Panc1 (cell line): ENCODE measurements at regions not wholly inside any gene's neighbourhood (a gene's known extent, or its start where the extent isn't known, plus 50 kb on each side); places are given as distances from the start of the nearest gene placed in this dataset.

Source experiments
- ATAC-seq: fragments of 200-7000 bp; cut with Tn5 transposase; 2 replicates; pipeline ENCODE4 v1.9.1; 2020; ENCODE audit warnings: mild to moderate bottlenecking, moderate library complexity
- BruUV-seq: library from RNA; stranded (reverse); fragments of 400-500 nt; replicated peaks from 2 replicates; lab custom pipeline; 2021; lab: Mats Ljungman, UMichigan
- CTCF ChIA-PET: fragments of 300-600 bp; sonication (Branson Sonifier 250); formaldehyde crosslinking; loops from one replicate; lab custom pipeline; 2022; ENCODE audit warnings: antibody characterized with exemption; lab: Charles Lee
- POLR2A ChIA-PET: fragments of 300-600 bp; sonication (Branson Sonifier 250); formaldehyde crosslinking; loops from one replicate; lab custom pipeline; 2022; ENCODE audit warnings: antibody characterized with exemption; lab: Charles Lee
- DNase-seq: peaks from one replicate; pipeline ENCODE4 v3.0.0-alpha.2; 2010; ENCODE audit warnings: low read depth, low spot score
- H3K27ac ChIP-seq: 2 replicates; pipeline ENCODE4 v1.5.1; 2011; ENCODE audit warnings: mild to moderate bottlenecking, low read length, inconsistent platforms
- H3K27me3 ChIP-seq: fragments of 200-500 bp; sonication (Bioruptor generic); 2 replicates; pipeline ENCODE4 v1.6.0; 2014; ENCODE audit warnings: low read length, inconsistent platforms; ENCODE audit not compliant: control insufficient read depth, insufficient read depth
- H3K36me3 ChIP-seq: fragments of 200-500 bp; sonication (Bioruptor generic); 2 replicates; pipeline ENCODE4 v1.5.1; 2014; ENCODE audit warnings: inconsistent platforms, mild to moderate bottlenecking, low read length, moderate library complexity; ENCODE audit not compliant: control insufficient read depth, insufficient read depth
- H3K4me1 ChIP-seq: 2 replicates; pipeline ENCODE4 v1.5.1; 2011; ENCODE audit warnings: inconsistent platforms, mild to moderate bottlenecking, low read length, moderate library complexity; ENCODE audit not compliant: control insufficient read depth, insufficient read depth
- H3K4me3 ChIP-seq, 2 experiments: 2 replicates each; pipeline ENCODE4 v1.5.1; 2011 to 2012; ENCODE audit warnings: low read depth in 2 of 2, low read length in 2 of 2, mild to moderate bottlenecking in 2 of 2, inconsistent platforms in 1 of 2, moderate library complexity in 1 of 2
- H3K9me3 ChIP-seq: fragments of 200-500 bp; sonication (Bioruptor generic); 2 replicates; pipeline ENCODE4 v1.5.1; 2014; ENCODE audit warnings: low read depth, mild to moderate bottlenecking, inconsistent platforms, low read length, moderate library complexity; ENCODE audit not compliant: control insufficient read depth, insufficient read depth
- POLR2AphosphoS5 ChIP-seq: IDR thresholded peaks from 2 replicates; pipeline ENCODE4 v1.6.1; 2012; ENCODE audit warnings: mild to moderate bottlenecking, low read depth, low read length, moderate library complexity
- SIN3A ChIP-seq: IDR thresholded peaks from 2 replicates; pipeline ENCODE4 v1.6.1; 2012; ENCODE audit warnings: low read depth, mild to moderate bottlenecking, low read length, moderate library complexity, borderline replicate concordance; ENCODE audit not compliant: insufficient read depth
- TCF7L2 ChIP-seq: IDR thresholded peaks from 2 replicates; pipeline ENCODE4 v1.6.1; 2011; ENCODE audit warnings: mild to moderate bottlenecking, low read depth, low read length, inconsistent platforms
- in situ Hi-C: cut with HindIII; loops from 2 replicates; pipeline ENCODE4 v1.10.0; 2016; ENCODE audit warnings: low sequenced_read_pairs, low pct_unique_long_range_greater_than_20kb
- intact Hi-C: fragments of 100-400 bp; cut with micrococcal nuclease; formaldehyde crosslinking; loops from one replicate; pipeline ENCODE4 v1.10.0; 2022; ENCODE audit not compliant: unreplicated experiment
- TF ChIP-seq, protein P1 (sequence below): fragments of 450-650 bp; IDR thresholded peaks from 2 replicates; pipeline ENCODE4 v1.5.1; 2017; ENCODE audit warnings: mild to moderate bottlenecking
- TF ChIP-seq, protein P2 (sequence below), 2 experiments: IDR thresholded peaks; 2 replicates each; pipeline ENCODE4 v1.6.1; 2011 to 2012; ENCODE audit warnings: low read depth in 2 of 2, control low read depth in 1 of 2, low read length in 1 of 2, mild to moderate bottlenecking in 1 of 2, moderate library complexity in 1 of 2; ENCODE audit not compliant: insufficient read depth in 1 of 2

- BruUV-seq, result no TSS peak
- TF ChIP-seq, protein P1, sequence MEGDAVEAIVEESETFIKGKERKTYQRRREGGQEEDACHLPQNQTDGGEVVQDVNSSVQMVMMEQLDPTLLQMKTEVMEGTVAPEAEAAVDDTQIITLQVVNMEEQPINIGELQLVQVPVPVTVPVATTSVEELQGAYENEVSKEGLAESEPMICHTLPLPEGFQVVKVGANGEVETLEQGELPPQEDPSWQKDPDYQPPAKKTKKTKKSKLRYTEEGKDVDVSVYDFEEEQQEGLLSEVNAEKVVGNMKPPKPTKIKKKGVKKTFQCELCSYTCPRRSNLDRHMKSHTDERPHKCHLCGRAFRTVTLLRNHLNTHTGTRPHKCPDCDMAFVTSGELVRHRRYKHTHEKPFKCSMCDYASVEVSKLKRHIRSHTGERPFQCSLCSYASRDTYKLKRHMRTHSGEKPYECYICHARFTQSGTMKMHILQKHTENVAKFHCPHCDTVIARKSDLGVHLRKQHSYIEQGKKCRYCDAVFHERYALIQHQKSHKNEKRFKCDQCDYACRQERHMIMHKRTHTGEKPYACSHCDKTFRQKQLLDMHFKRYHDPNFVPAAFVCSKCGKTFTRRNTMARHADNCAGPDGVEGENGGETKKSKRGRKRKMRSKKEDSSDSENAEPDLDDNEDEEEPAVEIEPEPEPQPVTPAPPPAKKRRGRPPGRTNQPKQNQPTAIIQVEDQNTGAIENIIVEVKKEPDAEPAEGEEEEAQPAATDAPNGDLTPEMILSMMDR, result no peak
- TF ChIP-seq SIN3A (no peak), TCF7L2 (no peak), POLR2AphosphoS5 (no peak)
- TF ChIP-seq, protein P2, sequence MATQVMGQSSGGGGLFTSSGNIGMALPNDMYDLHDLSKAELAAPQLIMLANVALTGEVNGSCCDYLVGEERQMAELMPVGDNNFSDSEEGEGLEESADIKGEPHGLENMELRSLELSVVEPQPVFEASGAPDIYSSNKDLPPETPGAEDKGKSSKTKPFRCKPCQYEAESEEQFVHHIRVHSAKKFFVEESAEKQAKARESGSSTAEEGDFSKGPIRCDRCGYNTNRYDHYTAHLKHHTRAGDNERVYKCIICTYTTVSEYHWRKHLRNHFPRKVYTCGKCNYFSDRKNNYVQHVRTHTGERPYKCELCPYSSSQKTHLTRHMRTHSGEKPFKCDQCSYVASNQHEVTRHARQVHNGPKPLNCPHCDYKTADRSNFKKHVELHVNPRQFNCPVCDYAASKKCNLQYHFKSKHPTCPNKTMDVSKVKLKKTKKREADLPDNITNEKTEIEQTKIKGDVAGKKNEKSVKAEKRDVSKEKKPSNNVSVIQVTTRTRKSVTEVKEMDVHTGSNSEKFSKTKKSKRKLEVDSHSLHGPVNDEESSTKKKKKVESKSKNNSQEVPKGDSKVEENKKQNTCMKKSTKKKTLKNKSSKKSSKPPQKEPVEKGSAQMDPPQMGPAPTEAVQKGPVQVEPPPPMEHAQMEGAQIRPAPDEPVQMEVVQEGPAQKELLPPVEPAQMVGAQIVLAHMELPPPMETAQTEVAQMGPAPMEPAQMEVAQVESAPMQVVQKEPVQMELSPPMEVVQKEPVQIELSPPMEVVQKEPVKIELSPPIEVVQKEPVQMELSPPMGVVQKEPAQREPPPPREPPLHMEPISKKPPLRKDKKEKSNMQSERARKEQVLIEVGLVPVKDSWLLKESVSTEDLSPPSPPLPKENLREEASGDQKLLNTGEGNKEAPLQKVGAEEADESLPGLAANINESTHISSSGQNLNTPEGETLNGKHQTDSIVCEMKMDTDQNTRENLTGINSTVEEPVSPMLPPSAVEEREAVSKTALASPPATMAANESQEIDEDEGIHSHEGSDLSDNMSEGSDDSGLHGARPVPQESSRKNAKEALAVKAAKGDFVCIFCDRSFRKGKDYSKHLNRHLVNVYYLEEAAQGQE (IDR thresholded peaks at IDR 0.05; ENCODE audit: insufficient read depth in 1 of 2, low read depth in 2 of 2, low read length in 1 of 2), result no peak
- Histone ChIP-seq H3K27me3 (peaks cover 10% of the 10 kb centered on the region; the same call in 1 of the 2 replicates), H3K9me3 (no peaks in the 10 kb centered on the region), H3K27ac (no peak overlapping the region), H3K4me3 (no peak overlapping the region), H3K36me3 (no peaks in the 10 kb centered on the region), H3K4me1 (peaks cover 2% of the 10 kb centered on the region; the same call in 1 of the 2 replicates)
- POLR2A ChIA-PET, result no interaction called here
- in situ Hi-C loops (no loop called here), intact Hi-C loops (no loop called here)
- no peak for ATAC-seq
- DNase-seq, result no peak
- CTCF ChIA-PET, result no interaction called here
Measured at GRCh38 chr3:127408022-127408683, 120.3 kb upstream of the PRR20G start.

- Histone ChIP-seq H3K4me1 (peaks cover 5% of the 10 kb centered on the region; the same call in 1 of the 2 replicates), H3K27ac (no peak overlapping the region), H3K27me3 (peaks cover 9% of the 10 kb centered on the region; the same call in 1 of the 2 replicates), H3K4me3 (no peak overlapping the region), H3K36me3 (no peaks in the 10 kb centered on the region), H3K9me3 (no peaks in the 10 kb centered on the region)
- in situ Hi-C loops (no loop called here), intact Hi-C loops (no loop called here)
- CTCF ChIA-PET, result no interaction called here
- POLR2A ChIA-PET, result no interaction called here
- DNase-seq, result no peak
- BruUV-seq, result no TSS peak
- TF ChIP-seq POLR2AphosphoS5, result no peak
- TF ChIP-seq, protein P1, result no peak
- TF ChIP-seq TCF7L2, result no peak
- TF ChIP-seq, protein P2 (IDR thresholded peaks at IDR 0.05; ENCODE audit: insufficient read depth in 1 of 2, low read depth in 2 of 2, low read length in 1 of 2), result no peak
- TF ChIP-seq SIN3A, result no peak
- ATAC-seq, result no peak
Measured at GRCh38 chr3:127407026-127407939, 119.4 kb upstream of the PRR20G start.
